ENCODE measurements at regions not wholly inside any gene's neighbourhood (a gene's known extent, or its start where the extent isn't known, plus 50 kb on each side); places are given as distances from the start of the nearest gene placed in this dataset.

DNA sequence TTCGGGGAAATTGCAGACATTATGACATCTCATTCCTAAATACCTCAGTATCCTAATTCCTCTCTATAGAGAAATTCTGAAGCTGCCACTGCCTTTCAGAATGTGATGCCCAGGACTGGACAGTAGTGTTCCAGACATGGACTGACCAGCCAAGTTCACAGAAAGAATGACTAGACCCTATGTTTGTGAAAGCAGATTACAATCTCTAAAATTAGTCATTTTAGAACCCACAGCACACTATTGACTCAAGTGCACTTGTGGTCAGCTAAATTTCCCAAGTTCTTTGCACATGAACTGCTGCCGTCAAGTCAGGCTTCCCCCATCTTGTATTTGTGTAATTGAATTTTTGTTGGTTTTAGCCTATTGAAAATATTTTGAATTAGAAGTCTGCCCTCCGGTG is 81.0 kb upstream of the ESX1 start:
- TF ChIP-seq, protein P1, sequence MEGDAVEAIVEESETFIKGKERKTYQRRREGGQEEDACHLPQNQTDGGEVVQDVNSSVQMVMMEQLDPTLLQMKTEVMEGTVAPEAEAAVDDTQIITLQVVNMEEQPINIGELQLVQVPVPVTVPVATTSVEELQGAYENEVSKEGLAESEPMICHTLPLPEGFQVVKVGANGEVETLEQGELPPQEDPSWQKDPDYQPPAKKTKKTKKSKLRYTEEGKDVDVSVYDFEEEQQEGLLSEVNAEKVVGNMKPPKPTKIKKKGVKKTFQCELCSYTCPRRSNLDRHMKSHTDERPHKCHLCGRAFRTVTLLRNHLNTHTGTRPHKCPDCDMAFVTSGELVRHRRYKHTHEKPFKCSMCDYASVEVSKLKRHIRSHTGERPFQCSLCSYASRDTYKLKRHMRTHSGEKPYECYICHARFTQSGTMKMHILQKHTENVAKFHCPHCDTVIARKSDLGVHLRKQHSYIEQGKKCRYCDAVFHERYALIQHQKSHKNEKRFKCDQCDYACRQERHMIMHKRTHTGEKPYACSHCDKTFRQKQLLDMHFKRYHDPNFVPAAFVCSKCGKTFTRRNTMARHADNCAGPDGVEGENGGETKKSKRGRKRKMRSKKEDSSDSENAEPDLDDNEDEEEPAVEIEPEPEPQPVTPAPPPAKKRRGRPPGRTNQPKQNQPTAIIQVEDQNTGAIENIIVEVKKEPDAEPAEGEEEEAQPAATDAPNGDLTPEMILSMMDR (IDR thresholded peaks at IDR 0.05; ENCODE audit: low read depth, low read length): no peak
- TF ChIP-seq EZH2phosphoT487 (IDR thresholded peaks at IDR 0.05; ENCODE audit: low read depth): no peak

Data from OCI-LY3 (cell line).